ENCODE measurements at regions not wholly inside any gene's neighbourhood (a gene's known extent, or its start where the extent isn't known, plus 50 kb on each side); places are given as distances from the start of the nearest gene placed in this dataset.

DNA sequence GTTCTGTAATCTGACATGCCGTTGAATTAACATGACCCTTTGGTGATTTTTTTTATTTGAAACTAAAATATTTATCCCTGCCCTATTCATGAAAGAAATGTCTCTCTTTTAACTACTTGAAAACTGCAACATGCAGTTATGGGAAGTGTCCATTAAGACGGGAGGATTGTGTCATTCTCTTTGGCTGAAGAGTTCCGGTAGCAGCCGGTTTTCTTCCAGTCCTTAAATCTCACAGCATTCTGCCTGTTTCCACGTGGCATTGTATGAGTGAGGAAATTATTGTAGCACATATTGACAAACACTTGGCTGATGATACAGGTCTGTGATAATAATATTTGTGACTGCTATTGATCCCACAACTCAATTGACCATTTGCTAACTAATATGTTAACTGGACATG is 509.6 kb upstream of the POU3F3 start:
- Histone ChIP-seq H3K27ac (ENCODE audit: low read depth, low read length) (no peak overlapping the region), H3K18ac (ENCODE audit: extremely low read depth, low read length) (no peak overlapping the region), H2AK5ac (ENCODE audit: low read depth, low read length) (no peak overlapping the region), H3K27me3 (replicated peaks in 1 of 4; ENCODE audit: control insufficient read depth in 3 of 4, extremely low read depth in 1 of 4, insufficient read depth in 3 of 4, low read length in 3 of 4) (no peaks in the 10 kb centered on the region), H2BK12ac (ENCODE audit: low read depth, low read length) (no peak overlapping the region), H2BK15ac (ENCODE audit: low read length) (no peak overlapping the region), H4K5ac (ENCODE audit: insufficient read length, low read depth, low read length) (no peak overlapping the region), H4K20me1 (replicated peaks in 1 of 2; ENCODE audit: control insufficient read depth in 1 of 2, insufficient read depth in 2 of 2, low read length in 2 of 2) (no peaks in the 10 kb centered on the region), H2BK20ac (ENCODE audit: low read length) (no peak overlapping the region), H3K4me3 (ENCODE audit: extremely low read depth in 1 of 4, insufficient read depth in 2 of 4, low read depth in 3 of 4, low read length in 4 of 4) (peak overlapping the region in 1 of 4 experiments; percentile 8; a peak in 1 of 8 replicates), H3K23ac (ENCODE audit: insufficient read length) (no peak overlapping the region), H3K9ac (replicated peaks in 1 of 4; ENCODE audit: extremely low read depth in 1 of 4, low read depth in 3 of 4, low read length in 3 of 4) (no peak overlapping the region), H3K23me2 (ENCODE audit: low read depth, low read length) (no peaks in the 10 kb centered on the region), H3K14ac (ENCODE audit: insufficient read length) (no peak overlapping the region), H3K56ac (replicated peaks; ENCODE audit: insufficient read length, low read depth, low read length) (no peak overlapping the region), H3K79me2 (ENCODE audit: control insufficient read depth in 1 of 2, insufficient read depth in 2 of 2, low read length in 2 of 2) (no peaks in the 10 kb centered on the region), H3K36me3 (ENCODE audit: control insufficient read depth in 2 of 4, insufficient read depth in 4 of 4, low read length in 3 of 4) (no peaks in the 10 kb centered on the region), H4K91ac (replicated peaks; ENCODE audit: insufficient read length, low read length) (no peak overlapping the region), H2BK5ac (ENCODE audit: low read depth, low read length) (no peak overlapping the region), H3K4ac (replicated peaks; ENCODE audit: insufficient read length, low read depth, low read length) (peak overlapping the region; percentile 15), H3K4me2 (ENCODE audit: insufficient read depth in 1 of 2, low read depth in 2 of 2, low read length in 2 of 2) (no peak overlapping the region), H2BK120ac (replicated peaks; ENCODE audit: low read depth, low read length) (no peak overlapping the region), H2AFZ (ENCODE audit: low read length) (no peak overlapping the region; the same call in 1 of the 2 replicates), H3K9me3 (ENCODE audit: insufficient read depth in 2 of 2, low read depth in 1 of 2, low read length in 1 of 2) (peaks cover 3 to 4% of the 10 kb centered on the region in 2 experiments; a peak in 1 of 4 replicates), H4K8ac (ENCODE audit: extremely low read depth, insufficient read depth, low read length) (no peak overlapping the region), H3K4me1 (replicated peaks in 1 of 4; ENCODE audit: control insufficient read depth in 3 of 4, insufficient read depth in 4 of 4, low read length in 3 of 4) (peaks cover 0 to 5% (median 2%) of the 10 kb centered on the region in 4 experiments; a peak in 3 of 7 replicates), H3K79me1 (ENCODE audit: low read depth, low read length) (no peaks in the 10 kb centered on the region)
- CTCF ChIA-PET (ENCODE audit: partially characterized antibody), result no interaction called here
- DNase-seq (ENCODE audit: low read depth in 1 of 2, low spot score in 2 of 2) (no peak), FAIRE-seq (no peak)
- WGBS, 2 experiments (ENCODE audit: extremely low coverage in 1 of 2, insufficient coverage in 1 of 2, insufficient read length in 1 of 2, insufficient replicate concordance in 2 of 2, low coverage in 1 of 2, low lambda C conversion rate in 2 of 2, missing lambda C conversion rate in 1 of 2), result 90% methylated on average over 5 of the region's 5 CpGs; no CpG with 5 or more reads in 1 of the 2 experiments
- POLR2A ChIA-PET (ENCODE audit: partially characterized antibody), result no interaction called here
- no peak for TF ChIP-seq EGR1 (IDR thresholded peaks at IDR 0.05; ENCODE audit: borderline replicate concordance, low read depth, low read length)
- no peak for TF ChIP-seq CBX5 (IDR thresholded peaks at IDR 0.05; ENCODE audit: low read depth, low read length)
- no peak for TF ChIP-seq ZNF274 (IDR thresholded peaks at IDR 0.05; ENCODE audit: borderline replicate concordance, extremely low read depth, low read length)
- no peak for TF ChIP-seq POLR2AphosphoS5 (IDR thresholded peaks at IDR 0.05; ENCODE audit: low read depth, low read length)
- TF ChIP-seq SAP30 (IDR thresholded peaks at IDR 0.05; ENCODE audit: insufficient read depth, insufficient replicate concordance, low read length), result no peak
- TF ChIP-seq RNF2 (IDR thresholded peaks at IDR 0.05; ENCODE audit: borderline replicate concordance, low read depth, low read length, missing control alignments, poor library complexity, severe bottlenecking), result no peak

All from H1 (cell line).